ENCODE measurements at regions not wholly inside any gene's neighbourhood (a gene's known extent, or its start where the extent isn't known, plus 50 kb on each side); places are given as distances from the start of the nearest gene placed in this dataset.

DNA sequence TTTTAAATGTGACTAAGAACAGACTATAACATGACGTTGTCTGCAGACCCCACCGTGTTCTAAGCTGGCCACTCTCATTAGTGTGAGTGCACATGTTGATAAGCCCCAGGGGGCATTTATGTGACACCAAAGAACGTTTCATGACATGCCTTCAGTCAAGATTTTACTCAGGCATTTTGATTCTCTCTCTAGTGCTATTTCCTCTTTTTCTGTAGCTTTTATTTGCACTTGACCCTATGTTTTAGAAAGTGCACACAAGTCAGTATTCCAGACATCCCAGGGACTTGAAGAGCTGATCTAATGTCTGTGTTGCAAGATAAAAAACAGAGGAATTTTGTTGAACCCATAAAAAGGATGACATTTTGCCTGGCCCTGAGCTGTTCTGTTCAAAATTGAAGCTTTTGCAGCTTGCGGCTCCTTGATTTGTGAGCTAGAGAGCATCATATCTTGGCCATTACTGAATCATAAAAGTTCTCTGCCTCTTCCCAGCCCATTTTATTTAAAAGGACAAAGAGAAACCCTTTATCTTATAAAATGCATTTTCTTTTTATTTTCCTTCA lies 80.9 kb upstream of the TYRP1 start:
- no peak for DNase-seq

DNA sequence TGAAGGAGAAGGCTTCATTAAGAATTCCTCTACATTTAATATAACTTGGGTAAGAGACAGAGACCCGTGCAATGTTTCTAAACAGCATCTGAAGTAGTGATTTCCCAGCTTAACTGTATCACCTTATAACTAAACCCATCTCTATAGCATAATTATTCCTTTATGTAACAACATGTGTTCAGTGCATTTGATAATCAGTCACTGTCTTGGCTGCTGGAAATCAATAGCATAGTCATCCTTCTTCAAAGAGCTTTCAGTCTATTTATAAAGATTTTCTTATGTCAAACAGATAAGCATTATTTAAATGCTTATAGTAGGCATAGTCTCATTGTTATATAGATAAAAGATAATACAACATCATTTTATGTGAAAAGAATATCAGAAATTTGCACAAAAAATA lies 80.1 kb upstream of the TYRP1 start:
- no peak for DNase-seq

DNA sequence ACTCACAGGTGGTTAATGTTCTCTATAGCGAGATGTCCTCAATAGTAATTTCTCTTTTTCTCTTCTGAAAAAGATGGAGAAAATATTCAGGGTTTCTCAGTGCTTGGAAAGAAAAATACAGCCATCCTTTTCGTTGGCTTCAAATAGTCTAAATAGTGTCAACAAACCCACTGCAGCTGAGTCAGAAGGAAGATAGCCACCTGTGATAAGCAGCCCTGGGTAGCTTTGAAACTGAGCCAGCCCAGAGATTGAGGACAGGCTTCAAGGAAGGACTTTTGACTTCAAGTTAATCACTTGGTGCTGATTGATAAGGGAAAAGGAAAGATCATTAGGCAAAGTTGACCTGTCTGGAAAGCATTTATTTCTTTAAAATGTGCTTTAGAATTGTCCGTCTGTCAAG lies 78.7 kb upstream of the TYRP1 start:
- no peak for DNase-seq

DNA sequence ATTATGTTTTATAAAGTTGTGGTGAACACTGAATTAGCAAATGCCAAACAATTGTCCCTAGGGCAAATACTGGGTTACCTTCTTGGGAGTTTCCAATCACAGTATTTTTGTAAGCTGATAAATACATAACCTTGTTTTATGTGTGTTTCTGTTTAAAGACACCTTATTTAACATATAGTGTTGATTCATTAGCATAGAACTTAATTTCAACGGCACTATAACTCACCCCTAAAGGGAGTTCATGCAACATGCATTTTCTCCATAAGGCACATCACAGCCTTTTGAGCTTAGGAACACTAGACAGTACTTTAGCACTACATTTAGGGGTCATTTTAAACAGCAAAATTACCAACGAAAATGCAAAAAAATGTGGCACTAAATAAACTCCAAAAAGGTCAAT lies 74.2 kb upstream of the TYRP1 start:
- no peak for DNase-seq

DNA sequence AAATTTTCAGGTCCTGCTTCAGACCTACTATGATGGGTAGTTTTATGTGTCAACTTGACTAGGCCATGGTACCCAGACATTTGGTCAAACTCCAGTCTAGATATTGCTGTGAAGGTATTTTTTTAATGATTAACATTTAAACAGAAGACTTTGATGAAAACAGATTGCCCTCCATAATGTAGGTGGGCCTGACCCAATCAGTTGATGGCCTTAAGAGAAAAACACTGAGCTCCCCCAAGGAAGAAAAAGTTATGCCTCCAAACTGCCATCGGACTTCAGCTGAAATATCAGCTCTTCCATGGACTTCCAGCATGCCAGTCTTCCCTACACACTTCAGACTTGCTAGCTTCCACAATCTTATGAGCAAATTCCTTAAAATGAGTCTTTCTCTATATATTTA lies 67.3 kb upstream of the TYRP1 start:
- no peak for DNase-seq

DNA sequence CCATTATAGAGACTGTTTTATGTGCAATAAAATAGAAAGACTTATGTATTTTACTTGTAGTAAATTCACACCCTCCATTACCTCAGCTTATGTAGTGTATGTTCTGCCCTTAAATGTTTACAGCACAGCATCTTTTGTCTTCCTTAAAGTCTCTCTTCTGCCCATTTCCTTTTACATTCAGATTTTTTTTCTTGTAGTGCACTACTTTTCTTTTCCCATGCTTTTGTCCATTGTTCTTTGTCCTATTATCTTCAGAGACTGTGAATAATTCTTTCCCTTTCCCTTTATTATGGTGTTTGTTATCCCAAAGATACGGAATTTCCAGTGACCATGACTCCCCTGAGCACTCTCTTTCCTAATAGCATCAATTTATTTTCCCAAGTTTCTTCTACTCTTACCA lies 66.1 kb upstream of the TYRP1 start:
- DNase-seq = no peak

DNA sequence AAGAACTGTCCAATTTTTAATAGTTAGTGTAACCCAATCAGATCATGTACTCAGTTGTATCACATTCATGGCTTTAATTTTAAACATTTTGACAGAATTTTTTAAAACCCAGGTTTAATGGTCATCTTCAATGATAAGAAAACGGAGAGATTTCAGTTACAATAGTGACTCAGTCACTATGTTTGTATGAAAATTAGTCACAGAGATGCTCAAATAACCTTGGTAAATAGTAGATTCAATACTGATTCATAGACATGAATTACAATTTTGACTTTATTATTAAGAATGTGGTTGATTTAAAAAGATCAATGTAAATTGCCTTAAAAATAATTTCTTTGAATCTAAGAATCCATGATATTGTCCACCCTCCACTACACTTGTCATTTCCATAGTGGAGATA lies 64.6 kb upstream of the TYRP1 start:
- DNase-seq = no peak

DNA sequence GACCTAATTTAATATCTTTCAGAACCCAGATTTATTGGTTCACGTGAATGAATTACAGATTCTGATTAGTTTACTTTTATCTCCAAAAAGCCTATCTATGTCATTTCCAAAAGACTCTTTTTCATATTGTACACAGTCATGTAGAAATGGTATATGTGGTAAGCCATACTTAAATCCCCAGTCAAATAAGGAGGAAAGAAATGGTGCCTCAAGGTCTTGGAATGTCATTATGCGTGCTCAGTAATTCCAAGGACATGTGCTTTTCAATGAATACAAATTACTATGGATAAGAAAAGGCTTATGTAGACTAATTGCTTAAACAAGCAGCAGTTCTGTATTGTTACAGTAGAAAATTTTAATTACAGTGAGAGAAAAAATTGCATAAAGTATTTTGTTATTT lies 64.1 kb upstream of the TYRP1 start:
- DNase-seq = no peak

DNA sequence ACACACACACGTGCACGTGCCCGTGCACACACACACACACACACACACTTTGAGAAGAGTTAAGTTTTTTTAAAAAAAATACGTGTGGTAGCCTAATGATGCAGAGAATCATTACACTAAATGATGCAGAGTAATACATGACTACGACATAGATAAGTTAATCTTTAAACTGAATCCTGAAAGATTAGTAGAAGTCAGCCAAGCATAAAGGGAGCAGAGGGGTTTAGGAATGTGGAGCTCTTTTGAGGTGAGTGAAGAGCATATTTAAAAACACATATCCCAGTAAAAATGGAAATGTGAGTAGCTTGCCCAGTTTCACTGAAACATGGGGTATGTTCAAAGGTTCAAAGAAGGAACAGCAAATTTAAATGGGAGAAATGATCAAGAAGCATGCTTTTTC lies 61.3 kb upstream of the TYRP1 start:
- DNase-seq = no peak

DNA sequence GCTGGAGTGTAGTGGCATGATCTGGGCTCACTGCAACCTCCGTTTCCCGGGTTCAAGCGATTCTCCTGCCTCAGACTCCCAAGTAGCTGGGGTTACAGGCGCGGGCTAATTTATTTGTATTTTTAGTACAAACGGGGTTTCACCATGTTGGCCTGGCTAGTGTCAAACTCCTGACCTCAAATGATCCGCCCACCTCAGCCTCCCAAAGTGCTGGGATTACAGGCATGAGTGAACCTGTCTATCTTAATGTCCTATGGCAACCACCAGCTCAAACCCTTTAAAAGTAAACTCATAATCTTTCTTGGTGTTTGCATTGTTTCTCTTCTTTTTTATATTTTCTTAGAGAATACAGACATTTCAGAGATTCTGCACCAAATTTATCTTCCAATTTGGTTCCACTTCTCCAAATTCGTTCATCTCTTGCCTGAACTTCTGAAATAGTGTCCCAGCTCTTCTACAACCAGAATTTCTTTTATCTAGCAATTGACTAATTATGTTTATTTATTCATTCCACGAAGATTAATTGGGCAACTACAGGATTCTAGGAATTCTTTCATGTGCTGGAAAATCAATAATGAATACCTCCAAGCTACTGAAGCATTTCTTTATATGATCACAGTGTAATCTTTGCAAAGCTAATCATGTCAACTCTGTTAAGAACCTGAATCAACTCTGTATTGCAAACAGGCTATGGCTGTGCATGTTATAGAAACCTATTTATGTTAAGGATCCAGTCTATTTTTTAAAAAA lies 60.0 kb upstream of the TYRP1 start:
- DNase-seq = no peak

DNA sequence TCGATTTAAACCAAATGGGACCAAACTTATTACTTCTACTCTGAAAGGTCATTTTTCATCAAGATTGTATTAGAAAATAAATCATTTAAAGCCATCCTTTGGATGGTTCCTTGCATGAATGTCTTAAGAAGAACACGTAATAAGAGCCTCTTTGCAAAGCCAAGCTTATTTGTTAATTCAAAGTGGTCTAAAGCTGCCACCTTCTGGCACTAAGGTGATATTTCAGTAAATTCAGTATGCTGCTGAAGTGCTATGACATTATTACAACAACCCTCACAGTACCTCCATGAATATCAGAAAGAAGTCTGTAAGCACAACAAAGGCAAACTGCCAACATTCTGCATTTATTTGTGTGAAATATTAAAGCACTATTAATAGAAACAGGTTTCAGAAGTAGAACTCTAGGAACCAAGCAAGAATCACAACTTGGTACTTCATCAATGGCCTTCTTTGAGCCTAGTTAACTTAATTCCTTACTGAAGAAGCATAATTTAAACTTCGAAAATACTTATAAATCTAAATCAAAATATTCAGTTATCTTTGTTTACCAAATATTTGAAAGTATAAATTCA lies 53.1 kb upstream of the TYRP1 start:
- no peak for DNase-seq

DNA sequence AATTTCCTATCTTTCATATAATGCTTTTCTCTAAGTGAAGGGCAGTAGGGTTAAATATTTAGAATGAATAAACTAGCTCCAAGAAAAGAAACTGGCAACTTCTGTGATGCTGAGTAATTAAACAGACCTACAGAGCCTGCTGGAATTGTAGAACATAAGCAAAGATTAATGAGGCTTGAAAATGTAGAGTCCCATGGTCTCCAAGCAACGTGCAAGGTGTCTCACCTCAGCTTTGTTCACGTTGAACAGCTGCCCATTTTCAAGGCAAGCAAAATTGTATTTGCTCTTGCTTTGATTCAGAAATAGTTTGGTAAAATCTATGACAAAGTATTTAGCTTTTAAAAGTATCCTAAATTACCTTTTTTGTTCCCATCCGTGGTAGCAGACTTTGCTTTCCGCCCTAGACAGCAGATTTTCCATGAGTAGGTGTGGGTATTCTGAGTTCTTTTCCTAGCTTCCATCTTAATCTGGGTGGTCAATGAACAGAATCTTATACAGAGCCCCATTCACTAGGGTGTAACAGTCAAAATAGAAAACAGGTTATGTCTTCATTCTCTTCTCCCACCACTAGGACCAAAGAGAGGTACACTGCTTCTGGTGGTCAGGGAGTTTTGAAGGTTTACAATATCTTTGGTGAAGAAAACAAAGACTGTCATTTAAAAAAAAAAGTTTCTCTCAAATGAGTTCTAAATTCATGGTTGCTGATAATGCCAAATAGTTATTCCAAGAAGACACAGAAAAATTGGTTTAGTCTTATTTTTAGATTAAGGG lies 52.1 kb upstream of the TYRP1 start:
- no peak for DNase-seq

Measured in right forelimb (tissue), 1 donor.